H7 (cell line): ENCODE measurements at regions not wholly inside any gene's neighbourhood (a gene's known extent, or its start where the extent isn't known, plus 50 kb on each side); places are given as distances from the start of the nearest gene placed in this dataset.

Experiments
- DNase-seq: peaks from one replicate; pipeline ENCODE4 v3.0.0; 2012
- H3K27me3 ChIP-seq: 2 replicates; pipeline ENCODE4 v1.6.0; 2011; ENCODE audit warnings: mild to moderate bottlenecking, low read length; ENCODE audit not compliant: control insufficient read depth, insufficient read depth
- H3K36me3 ChIP-seq: replicated peaks from 2 replicates; pipeline ENCODE4 v1.5.1; 2011; ENCODE audit warnings: low read length; ENCODE audit not compliant: control insufficient read depth, insufficient read depth
- H3K4me3 ChIP-seq: 2 replicates; pipeline ENCODE4 v1.5.1; 2011; ENCODE audit warnings: low read depth, mild to moderate bottlenecking, control low read depth, low read length, moderate library complexity; ENCODE audit not compliant: insufficient read depth

DNA sequence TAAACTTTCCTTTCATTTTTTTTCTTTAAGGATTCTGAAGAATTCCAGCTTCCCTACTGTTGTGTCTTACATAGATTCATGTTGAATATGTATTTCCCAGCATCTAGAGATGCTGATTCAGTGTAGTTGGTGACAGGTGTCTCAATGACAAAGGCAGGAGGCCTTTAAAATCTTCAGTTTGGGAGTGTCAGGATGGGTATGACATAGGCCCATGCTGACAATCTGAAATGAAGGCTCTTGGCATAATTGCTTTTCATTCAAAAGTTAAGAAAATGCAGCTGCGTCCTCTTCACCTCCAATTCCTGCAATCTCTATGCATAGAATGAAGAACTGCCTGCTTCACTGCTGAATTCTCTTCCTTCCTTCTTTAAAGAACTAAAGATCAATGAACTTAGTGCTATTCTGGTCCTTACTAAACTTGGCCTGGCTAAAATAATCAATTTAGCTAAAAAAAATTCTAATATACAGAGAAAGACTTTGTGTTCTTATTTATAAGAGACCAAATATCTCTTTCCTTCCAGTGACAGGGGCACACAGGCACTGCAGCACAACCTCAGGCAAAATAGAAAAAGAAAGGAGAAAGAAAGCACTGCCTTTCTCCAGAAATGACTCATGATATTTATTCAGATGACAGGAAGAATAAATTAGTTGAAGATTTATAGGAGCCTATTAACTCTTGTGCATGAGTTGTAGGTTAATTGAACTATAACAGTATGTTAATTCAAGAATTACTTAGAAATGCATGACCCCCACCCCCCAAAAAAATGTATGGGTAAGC, 152.6 kb upstream of the GBE1 start:
- H3K27me3 ChIP-seq = no peaks in the 10 kb centered on the region
- H3K4me3 ChIP-seq = no peak overlapping the region
- H3K36me3 ChIP-seq = no peaks in the 10 kb centered on the region
- DNase-seq = no peak

DNA sequence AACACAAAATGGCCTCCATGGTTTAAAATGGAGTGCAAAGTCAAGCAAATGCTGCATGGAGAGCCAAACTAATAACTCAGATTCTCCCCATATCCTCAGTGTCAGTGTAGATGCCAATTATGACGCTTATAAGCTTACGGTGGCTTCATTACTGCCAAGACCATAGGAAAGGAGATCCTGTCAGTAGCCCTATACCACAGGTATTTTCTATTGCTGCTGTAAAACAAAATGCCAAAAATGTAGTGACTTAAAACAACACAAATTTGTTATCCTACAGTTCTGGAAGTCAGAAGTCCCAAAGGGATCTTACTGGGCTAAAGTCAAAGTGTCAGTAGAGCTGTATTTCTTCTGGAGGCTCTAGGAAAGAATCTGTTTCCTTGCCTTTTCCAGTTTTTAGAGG, 149.8 kb upstream of the GBE1 start:
- no peak for DNase-seq
- Histone ChIP-seq H3K4me3 (no peak overlapping the region), H3K27me3 (no peaks in the 10 kb centered on the region), H3K36me3 (no peaks in the 10 kb centered on the region)

DNA sequence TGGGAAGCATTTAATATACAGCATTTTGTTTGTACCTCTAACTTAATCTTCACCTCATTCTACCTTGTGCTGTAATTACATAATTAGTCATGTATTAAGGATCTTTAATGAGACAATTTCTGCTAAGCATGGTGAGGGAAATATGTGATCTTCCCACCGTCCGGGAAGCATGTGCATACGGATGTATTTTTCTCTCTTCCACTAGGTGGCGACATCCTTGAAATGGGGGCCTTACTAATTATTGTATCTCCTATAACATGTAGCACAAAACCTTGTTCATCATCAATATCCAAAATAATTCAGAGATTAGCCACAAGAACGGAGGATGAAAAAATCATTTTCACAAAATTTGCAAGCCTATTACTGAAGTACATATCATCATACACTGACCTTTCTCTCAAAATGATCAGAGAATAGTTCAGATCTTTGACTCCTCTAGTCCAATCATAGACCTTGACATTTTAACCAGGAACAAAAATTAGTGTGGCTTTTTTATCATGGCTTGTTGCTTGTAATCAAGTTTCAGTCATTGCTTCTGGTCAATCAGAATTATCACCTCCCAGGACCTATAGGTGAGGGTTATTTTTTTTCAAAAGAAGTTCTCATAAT, 148.9 kb upstream of the GBE1 start:
- DNase-seq = peak; percentile 6
- Histone ChIP-seq H3K27me3 (no peaks in the 10 kb centered on the region), H3K4me3 (no peak overlapping the region), H3K36me3 (no peaks in the 10 kb centered on the region)

DNA sequence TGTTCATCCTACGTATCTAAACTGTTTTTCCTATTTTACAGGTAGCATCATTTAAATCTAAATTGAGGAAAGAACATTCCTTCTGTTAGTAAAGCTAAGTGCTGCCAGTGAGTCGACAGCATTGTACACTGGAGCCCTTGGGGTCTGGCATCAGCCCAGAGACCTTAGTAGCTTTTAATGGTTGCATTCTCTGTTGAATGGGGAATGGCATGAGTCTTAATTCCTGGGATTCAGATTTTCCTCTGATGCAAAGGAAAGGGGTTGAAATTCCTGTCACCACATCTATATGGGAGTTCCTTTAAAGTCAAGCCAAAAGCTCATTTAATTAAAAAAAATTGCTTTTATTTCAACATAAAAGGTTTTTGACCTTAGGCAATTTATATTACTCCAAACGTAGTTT, 148.4 kb upstream of the GBE1 start:
- no peak for DNase-seq
- Histone ChIP-seq H3K27me3 (no peaks in the 10 kb centered on the region), H3K36me3 (no peaks in the 10 kb centered on the region), H3K4me3 (no peak overlapping the region)

DNA sequence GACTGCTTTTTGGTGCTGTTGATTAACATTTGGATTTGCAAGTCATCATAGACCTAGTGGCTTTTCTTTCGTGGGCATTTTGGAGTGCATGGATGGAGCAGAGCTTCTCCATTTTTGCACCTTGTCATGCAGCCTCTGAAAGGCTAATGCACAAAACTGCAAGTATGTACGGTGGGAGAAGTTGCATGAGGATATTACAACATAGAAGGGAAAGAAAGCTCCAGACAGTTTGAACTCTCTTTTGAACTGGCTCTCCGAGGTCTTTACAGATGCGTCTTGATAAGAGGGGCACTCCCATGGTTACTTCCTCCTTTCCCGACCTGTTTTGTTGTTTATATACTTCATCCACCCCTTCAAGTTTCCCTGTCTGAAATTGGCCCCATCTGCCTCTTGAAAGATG, 147.1 kb upstream of the GBE1 start:
- Histone ChIP-seq H3K36me3 (no peaks in the 10 kb centered on the region), H3K27me3 (no peaks in the 10 kb centered on the region), H3K4me3 (no peak overlapping the region)
- no peak for DNase-seq

DNA sequence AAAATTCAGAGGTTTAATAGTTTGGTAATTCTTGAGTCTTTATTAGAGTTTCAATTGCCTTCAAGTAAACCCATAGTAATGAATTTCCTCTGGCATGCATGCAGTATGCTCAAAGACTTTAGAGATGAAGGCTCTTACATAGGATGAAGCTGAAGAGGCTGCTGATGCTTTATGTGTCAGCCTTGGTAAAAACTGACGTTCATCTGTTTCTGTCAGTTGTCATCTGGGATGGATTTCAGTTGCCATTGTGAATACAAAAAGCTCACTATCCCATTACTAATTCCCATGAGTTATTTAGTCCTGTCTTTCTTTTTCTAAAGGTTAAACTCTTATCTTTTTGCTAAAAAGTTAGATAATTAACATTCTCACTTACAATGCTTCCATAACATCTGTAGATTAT, 136.9 kb upstream of the GBE1 start:
- H3K36me3 ChIP-seq = no peaks in the 10 kb centered on the region
- H3K27me3 ChIP-seq = no peaks in the 10 kb centered on the region
- no peak for DNase-seq
- H3K4me3 ChIP-seq = no peak overlapping the region

DNA sequence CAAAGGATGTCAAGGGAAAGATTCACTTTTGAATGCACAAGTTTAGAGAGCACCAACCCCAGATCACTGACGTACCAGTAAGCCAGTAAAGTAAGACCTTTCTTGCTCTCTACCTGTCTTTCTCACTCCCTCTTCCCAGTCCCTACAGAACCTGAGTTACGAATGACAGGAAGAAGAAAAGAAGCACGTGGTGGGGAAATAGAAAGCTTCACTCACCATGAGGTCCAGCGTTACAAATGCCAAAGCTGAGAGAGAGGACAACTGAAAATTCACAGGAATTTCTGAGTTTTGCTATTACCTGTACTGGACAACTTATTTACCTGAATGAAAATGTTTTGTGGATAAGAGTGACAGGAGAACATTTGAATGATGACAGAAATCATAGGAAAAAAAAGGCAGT, 133.2 kb upstream of the GBE1 start:
- no peaks in the 10 kb centered on the region for H3K27me3 ChIP-seq
- H3K36me3 ChIP-seq = no peaks in the 10 kb centered on the region
- no peak for DNase-seq
- no peak overlapping the region for H3K4me3 ChIP-seq

DNA sequence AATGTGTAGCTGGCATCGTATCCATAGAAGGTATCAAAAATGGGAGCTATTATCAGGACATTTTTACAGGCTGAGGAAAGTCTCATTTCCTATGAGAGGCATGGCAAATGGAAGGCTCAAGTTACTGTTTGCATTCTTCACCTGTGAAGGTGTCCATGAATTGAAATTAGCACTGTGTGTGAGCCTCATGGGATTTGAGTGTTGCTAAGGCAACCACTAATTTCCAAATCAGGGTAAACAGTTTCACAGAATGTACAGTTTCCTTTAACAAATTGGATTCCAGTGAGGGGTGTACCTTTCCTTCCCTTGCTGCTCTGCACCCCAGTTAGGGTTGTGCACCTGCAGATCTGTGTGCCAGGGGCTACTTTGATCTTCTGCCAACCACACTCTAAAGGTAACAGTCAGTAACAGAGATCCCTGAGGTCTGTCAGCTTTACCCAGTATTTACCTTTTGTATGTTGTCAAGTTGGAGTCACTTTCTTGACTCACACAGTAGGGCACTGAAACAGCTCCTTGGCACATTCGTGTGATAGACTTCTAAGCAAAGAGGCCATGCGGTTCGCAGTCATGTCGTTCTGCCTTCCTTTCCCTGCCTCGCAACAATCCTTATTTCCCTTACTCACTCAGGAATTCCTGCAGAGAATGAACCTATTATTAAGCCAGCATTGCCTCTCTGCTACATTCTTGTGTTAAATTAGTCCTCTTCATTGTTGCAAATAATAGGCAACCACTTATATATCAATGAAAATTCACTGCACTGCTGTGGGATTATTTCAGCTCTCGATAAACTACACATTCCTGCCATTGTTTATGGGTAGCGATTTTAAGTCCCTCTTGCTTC, 129.8 kb upstream of the GBE1 start:
- Histone ChIP-seq H3K36me3 (no peaks in the 10 kb centered on the region), H3K4me3 (no peak overlapping the region), H3K27me3 (no peaks in the 10 kb centered on the region)
- no peak for DNase-seq

DNA sequence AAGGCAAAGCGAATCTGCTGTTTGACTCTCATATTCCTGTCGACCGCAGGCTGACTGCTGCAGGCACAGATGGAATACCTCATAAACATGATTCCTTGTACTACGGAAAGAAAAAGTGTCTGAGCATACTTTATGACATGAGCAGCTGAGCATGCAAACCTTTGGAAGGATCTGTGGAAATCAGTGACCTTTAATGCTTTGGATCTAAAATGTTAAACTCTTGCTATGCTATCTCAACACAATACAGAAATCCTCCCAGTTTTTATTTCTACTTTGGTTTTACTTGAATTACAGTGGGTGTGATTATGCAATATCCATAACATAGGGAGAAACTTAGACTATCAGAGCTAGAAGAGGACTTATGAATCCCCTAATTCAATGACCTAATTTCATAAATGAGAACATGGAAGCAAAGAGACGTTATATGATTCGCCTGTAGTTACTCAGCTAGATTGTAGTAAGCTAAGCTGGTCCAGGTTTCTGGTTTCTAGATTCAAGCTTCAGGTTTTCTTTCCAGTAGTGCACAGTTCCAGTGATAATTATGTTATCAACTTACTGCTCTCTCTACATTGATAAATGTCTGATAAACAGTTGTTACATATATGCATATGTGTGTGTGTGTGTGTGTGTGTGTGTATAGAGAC, 127.6 kb upstream of the GBE1 start:
- no peak for DNase-seq
- no peaks in the 10 kb centered on the region for H3K27me3 ChIP-seq
- no peak overlapping the region for H3K4me3 ChIP-seq
- H3K36me3 ChIP-seq = no peaks in the 10 kb centered on the region

DNA sequence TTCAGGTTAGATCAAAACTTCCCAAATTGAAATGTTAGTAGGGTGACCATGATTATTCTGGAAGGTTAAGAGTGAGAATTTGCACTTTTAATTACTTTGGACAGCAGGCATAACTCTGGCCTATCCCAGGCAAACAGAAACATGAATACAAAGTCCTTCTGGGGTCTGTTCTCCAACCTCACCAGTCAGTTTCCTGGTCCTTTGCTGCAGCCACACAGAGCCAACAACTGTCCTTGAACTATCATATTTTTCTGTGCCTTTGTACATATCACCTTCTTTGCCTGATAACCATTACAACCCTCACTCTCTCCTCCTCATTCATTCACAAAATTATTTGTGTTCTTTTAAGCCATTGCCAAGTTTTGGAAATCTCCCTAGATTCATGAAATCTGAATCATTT, 126.0 kb upstream of the GBE1 start:
- DNase-seq = no peak
- Histone ChIP-seq H3K36me3 (no peaks in the 10 kb centered on the region), H3K4me3 (no peak overlapping the region), H3K27me3 (no peaks in the 10 kb centered on the region)

DNA sequence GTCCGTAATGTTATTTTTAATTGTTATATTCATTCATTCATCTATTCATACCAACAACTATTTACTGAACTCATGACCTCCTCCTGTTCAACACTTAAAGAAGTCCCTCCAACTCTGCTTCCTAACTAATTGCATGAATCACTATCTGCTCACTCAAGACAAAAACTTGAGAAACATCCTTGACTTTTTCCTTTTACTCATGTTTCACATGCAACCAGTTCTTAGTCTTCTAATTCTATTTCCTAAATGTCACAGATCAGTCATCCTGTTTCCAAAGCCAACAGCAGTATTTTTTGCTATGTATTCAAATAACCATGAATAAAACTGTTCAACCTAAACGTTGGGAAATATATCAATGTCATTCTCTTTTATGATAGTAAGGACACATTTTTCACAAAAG, 124.6 kb upstream of the GBE1 start:
- Histone ChIP-seq H3K36me3 (no peaks in the 10 kb centered on the region), H3K4me3 (no peak overlapping the region), H3K27me3 (no peaks in the 10 kb centered on the region)
- no peak for DNase-seq

DNA sequence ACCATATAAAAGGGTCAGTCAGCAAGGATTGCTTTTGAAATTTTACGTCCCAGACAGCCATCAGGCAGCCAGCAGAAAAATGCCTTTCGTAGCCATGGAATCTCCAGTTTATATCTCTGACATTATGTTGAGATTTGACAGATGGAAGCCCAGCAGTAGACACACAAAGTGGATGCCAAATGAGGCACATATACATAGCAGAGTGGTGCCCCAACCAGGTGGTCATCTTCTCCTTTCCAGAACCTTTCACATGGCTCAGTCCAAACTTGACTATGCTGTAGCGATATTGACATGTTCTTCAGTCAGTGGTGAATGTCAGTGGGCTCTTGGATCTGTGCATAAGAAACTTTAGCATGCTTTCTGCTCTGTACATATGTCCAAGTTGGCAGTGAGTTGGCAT, 123.3 kb upstream of the GBE1 start:
- H3K27me3 ChIP-seq = no peaks in the 10 kb centered on the region
- H3K36me3 ChIP-seq = no peaks in the 10 kb centered on the region
- DNase-seq = no peak
- H3K4me3 ChIP-seq = no peak overlapping the region

DNA sequence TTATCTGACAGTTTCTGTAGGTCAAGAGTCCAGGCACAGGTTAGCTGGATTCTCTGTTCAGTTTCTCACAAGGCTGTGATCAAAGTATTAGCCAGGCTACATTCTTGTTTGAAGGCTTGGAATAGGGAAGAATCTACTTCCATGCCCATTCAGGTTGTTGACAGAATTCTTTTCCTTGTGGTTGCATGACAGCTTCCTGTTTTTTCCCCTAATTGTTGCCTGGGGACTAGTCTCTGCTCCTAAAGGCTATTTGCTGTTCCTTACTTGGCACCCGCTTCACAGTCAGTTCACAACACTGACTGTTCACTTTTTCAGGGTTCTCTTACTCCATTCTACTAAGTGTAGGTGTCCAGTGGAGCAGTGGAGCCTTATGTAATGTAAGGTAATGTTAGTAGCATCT, 115.4 kb upstream of the GBE1 start:
- DNase-seq = no peak
- Histone ChIP-seq H3K4me3 (no peak overlapping the region), H3K36me3 (no peaks in the 10 kb centered on the region), H3K27me3 (no peaks in the 10 kb centered on the region)

DNA sequence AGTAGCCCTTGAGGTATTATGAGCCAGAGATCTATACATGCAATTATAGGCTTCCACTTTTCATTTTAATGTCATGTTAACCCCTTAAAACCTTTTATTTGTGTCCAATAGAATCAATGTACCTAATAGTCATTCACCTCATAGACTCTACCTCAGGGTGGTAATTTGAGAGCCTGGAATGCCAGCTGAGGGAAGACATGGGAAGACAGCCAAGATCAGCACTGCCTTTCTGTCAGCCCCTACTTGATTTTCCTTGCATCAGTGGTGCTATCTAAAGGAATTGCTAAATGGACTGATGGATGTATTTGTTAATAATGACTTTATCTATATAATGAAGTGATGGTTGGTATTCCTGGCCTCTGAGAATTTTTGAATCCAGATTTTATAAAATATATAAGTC, 113.3 kb upstream of the GBE1 start:
- Histone ChIP-seq H3K36me3 (no peaks in the 10 kb centered on the region), H3K27me3 (no peaks in the 10 kb centered on the region), H3K4me3 (no peak overlapping the region)
- no peak for DNase-seq

DNA sequence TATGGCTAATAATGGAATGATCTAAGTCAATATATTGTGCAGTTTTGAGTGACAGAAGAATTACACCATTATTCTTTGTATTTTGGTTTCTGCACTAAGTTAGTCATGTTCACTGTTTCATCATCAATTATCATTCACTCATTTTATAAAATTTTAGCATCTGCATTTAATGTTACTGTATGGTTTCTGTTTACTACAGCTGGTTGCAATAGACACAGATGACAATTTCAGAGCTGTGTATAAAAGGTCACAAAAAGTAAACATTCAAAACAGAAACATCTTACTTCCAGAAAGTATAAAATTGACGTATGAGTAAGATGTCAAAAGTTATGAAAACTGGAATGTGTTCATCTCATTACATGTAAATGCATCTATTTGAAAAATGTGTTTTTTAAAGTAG, 111.1 kb upstream of the GBE1 start:
- no peak for DNase-seq
- Histone ChIP-seq H3K36me3 (no peaks in the 10 kb centered on the region), H3K27me3 (no peaks in the 10 kb centered on the region), H3K4me3 (no peak overlapping the region)
